ENCODE measurements at regions not wholly inside any gene's neighbourhood (a gene's known extent, or its start where the extent isn't known, plus 50 kb on each side); places are given as distances from the start of the nearest gene placed in this dataset.

GRCh38 chr1:217135569-217135915, 412.3 kb upstream of the ESRRG start (continued):
- TF ChIP-seq, protein P1, sequence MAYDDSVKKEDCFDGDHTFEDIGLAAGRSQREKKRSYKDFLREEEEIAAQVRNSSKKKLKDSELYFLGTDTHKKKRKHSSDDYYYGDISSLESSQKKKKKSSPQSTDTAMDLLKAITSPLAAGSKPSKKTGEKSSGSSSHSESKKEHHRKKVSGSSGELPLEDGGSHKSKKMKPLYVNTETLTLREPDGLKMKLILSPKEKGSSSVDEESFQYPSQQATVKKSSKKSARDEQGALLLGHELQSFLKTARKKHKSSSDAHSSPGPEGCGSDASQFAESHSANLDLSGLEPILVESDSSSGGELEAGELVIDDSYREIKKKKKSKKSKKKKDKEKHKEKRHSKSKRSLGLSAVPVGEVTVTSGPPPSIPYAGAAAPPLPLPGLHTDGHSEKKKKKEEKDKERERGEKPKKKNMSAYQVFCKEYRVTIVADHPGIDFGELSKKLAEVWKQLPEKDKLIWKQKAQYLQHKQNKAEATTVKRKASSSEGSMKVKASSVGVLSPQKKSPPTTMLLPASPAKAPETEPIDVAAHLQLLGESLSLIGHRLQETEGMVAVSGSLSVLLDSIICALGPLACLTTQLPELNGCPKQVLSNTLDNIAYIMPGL (CRISPR knock-in tag; IDR thresholded peaks at IDR 0.05; ENCODE audit: borderline replicate concordance) = no peak
- no peak for TF ChIP-seq ATOH8 (CRISPR knock-in tag; IDR thresholded peaks at IDR 0.05; ENCODE audit: low read depth)
- TF ChIP-seq TP53 (CRISPR knock-in tag; IDR thresholded peaks at IDR 0.05) = no peak
- TF ChIP-seq FOSL2 (IDR thresholded peaks at IDR 0.05) = no peak
- TF ChIP-seq FOSL2 (CRISPR knock-in tag; IDR thresholded peaks at IDR 0.05) = no peak
- TF ChIP-seq POLR2A (IDR thresholded peaks at IDR 0.05; ENCODE audit: low read length) = no peak
- no peak for TF ChIP-seq CBX2 (IDR thresholded peaks at IDR 0.05; ENCODE audit: borderline replicate concordance, low read depth)

DNA sequence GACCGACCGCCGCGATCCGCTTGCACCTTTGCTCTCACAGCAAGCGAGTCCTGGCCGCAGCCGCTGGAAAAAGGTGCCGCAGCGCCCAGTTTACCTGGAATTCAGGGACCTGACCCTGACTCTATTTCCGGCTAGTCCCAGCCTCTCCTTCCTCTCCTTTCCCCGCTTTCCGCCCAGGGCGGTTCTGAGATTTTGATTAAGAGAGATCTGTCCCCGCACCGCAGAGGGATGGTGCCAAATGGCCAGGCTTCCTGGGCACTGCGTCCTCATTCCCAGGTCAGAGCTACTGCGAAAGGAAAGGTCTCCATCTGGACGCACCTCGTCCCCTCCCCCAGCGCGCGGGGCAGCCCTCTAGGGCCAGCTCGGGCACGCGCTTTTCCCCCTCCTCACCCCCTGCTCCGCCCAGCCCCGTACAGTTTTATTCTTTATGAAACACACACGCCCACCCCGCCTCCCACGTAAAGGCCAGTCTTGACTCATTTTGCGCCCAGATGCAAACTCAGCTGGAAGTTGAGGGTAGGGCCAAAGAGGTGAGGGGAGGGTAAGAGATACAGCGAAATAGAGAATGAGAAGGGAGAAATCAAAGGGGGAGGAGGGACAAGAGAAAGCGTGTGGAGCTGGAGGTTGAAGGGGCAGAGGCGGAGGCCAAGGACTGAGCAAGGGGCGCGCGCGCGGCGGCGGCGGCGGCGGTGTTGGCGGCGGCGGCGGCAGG, 411.8 kb upstream of the ESRRG start:
- CTCF ChIA-PET = interaction anchor here (0.8 kb wide), 1 partner anchor 277 kb away, joined by 3 read pairs; no protein-coding TSS in a partner anchor
- 18% methylated on average over 46 of the region's 49 CpGs for WGBS (ENCODE audit: missing lambda C conversion rate)
- Histone ChIP-seq H3K4me2 (peak overlapping the region; percentile 80), H3K9me3 (no peaks in the 10 kb centered on the region), H3K27ac (no peak overlapping the region), H3K4me1 (no peaks in the 10 kb centered on the region), H3K4me3 (peak overlapping the region; percentile 40)
- TF ChIP-seq POLR2AphosphoS2 (conservative IDR thresholded peaks at IDR 0.05; ENCODE audit: low read length) (no peak), RARB (CRISPR knock-in tag; IDR thresholded peaks at IDR 0.05) (no peak), BHLHE40 (IDR thresholded peaks at IDR 0.05; ENCODE audit: low read depth, low read length) (no peak), KDM5A (IDR thresholded peaks at IDR 0.05) (no peak), ESRRA (IDR thresholded peaks at IDR 0.05; ENCODE audit: borderline replicate concordance, low read length) (no peak), ATOH8 (CRISPR knock-in tag; IDR thresholded peaks at IDR 0.05; ENCODE audit: low read depth) (no peak), NR3C1 (IDR thresholded peaks at IDR 0.05) (no peak), FOXS1 (CRISPR knock-in tag; IDR thresholded peaks at IDR 0.05) (no peak), ZFP36 (IDR thresholded peaks at IDR 0.05; ENCODE audit: borderline replicate concordance, partially characterized antibody) (no peak)
- FAIRE-seq (no peak), DNase-seq (ENCODE audit: low read depth in 1 of 2, low spot score in 1 of 2) (peak in 1 of 2 experiments; percentile 14), ATAC-seq (peak; percentile 62 to 71; a peak in 4 of 6 replicates)
- POLR2A ChIA-PET = interaction anchor here (0.6 kb wide), 1 partner anchor 80 kb away, joined by 6 read pairs; no protein-coding TSS in a partner anchor

GRCh38 chr1:217133958-217134856, 411.0 kb upstream of the ESRRG start:
- H3K4me3 ChIP-seq = peak overlapping the region; percentile 40
- DNase-seq (ENCODE audit: low read depth in 1 of 2, low spot score in 1 of 2) = peak in 1 of 2 experiments; percentile 15
- no peaks in the 10 kb centered on the region for H3K4me1 ChIP-seq
- no peak overlapping the region for H3K27ac ChIP-seq
- peak overlapping the region; percentile 80 for H3K4me2 ChIP-seq
- ChIA-PET CTCF (no interaction called here), POLR2A (no interaction called here)
- WGBS (ENCODE audit: missing lambda C conversion rate) = 31% methylated on average over 35 of the region's 53 CpGs
- FAIRE-seq = no peak
- peak in 1 of 2 experiments; percentile 46; a peak in 3 of 6 replicates for ATAC-seq
- no peaks in the 10 kb centered on the region for H3K9me3 ChIP-seq
- TF ChIP-seq KDM1A (IDR thresholded peaks at IDR 0.05; ENCODE audit: low read depth) (no peak), HES2 (IDR thresholded peaks at IDR 0.05) (no peak), RAD21 (conservative IDR thresholded peaks at IDR 0.05 in 1 of 2, IDR thresholded peaks at IDR 0.05 in 1 of 2) (no peak), CBX2 (IDR thresholded peaks at IDR 0.05; ENCODE audit: borderline replicate concordance, low read depth) (no peak), SREBF2 (IDR thresholded peaks at IDR 0.05) (no peak), HDAC2 (IDR thresholded peaks at IDR 0.05) (no peak), E2F6 (IDR thresholded peaks at IDR 0.05; ENCODE audit: borderline replicate concordance, low read depth) (no peak), FOSL2 (IDR thresholded peaks at IDR 0.05) (no peak), FOSL2 (CRISPR knock-in tag; IDR thresholded peaks at IDR 0.05) (no peak), ESRRA (IDR thresholded peaks at IDR 0.05; ENCODE audit: borderline replicate concordance, low read length) (no peak), TP53 (CRISPR knock-in tag; IDR thresholded peaks at IDR 0.05) (no peak)
- TF ChIP-seq, protein P2, sequence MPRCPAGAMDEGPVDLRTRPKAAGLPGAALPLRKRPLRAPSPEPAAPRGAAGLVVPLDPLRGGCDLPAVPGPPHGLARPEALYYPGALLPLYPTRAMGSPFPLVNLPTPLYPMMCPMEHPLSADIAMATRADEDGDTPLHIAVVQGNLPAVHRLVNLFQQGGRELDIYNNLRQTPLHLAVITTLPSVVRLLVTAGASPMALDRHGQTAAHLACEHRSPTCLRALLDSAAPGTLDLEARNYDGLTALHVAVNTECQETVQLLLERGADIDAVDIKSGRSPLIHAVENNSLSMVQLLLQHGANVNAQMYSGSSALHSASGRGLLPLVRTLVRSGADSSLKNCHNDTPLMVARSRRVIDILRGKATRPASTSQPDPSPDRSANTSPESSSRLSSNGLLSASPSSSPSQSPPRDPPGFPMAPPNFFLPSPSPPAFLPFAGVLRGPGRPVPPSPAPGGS (IDR thresholded peaks at IDR 0.05) = no peak
- TF ChIP-seq, protein P3, sequence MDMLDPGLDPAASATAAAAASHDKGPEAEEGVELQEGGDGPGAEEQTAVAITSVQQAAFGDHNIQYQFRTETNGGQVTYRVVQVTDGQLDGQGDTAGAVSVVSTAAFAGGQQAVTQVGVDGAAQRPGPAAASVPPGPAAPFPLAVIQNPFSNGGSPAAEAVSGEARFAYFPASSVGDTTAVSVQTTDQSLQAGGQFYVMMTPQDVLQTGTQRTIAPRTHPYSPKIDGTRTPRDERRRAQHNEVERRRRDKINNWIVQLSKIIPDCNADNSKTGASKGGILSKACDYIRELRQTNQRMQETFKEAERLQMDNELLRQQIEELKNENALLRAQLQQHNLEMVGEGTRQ (IDR thresholded peaks at IDR 0.05) = no peak

All from A549 (cell line).